GM23338 (cell line): ENCODE measurements at regions not wholly inside any gene's neighbourhood (a gene's known extent, or its start where the extent isn't known, plus 50 kb on each side); places are given as distances from the start of the nearest gene placed in this dataset.

ENCODE experiments used
- ATAC-seq: fragments of 200-7000 bp; cut with Tn5 transposase; 3 replicates; pipeline ENCODE4 v1.9.1; 2020
- DNase-seq: peaks from one replicate; pipeline ENCODE4 v3.0.0-alpha.2; 2015; ENCODE audit warnings: low spot score
- H2AFZ ChIP-seq: fragments of 200-600 bp; sonication (generic); 2 replicates; pipeline ENCODE4 v1.8.0; 2016; ENCODE audit warnings: antibody characterized with exemption, mild to moderate bottlenecking, moderate library complexity
- H3F3A ChIP-seq: fragments of 200-600 bp; sonication (generic); replicated peaks from 2 replicates; pipeline ENCODE4 v1.8.0; 2017; ENCODE audit warnings: antibody characterized with exemption, mixed run types, low read depth
- H3K27ac ChIP-seq: fragments of 200-600 bp; sonication (generic); 2 replicates; pipeline ENCODE4 v1.6.1; 2016; ENCODE audit warnings: low read depth
- H3K27me3 ChIP-seq: fragments of 200-600 bp; sonication (generic); 2 replicates; pipeline ENCODE4 v1.8.0; 2016; ENCODE audit warnings: mild to moderate bottlenecking, mixed run types, moderate library complexity; ENCODE audit not compliant: insufficient read depth
- H3K36me3 ChIP-seq: fragments of 200-600 bp; sonication (generic); 2 replicates; pipeline ENCODE4 v1.8.0; 2016; ENCODE audit warnings: mild to moderate bottlenecking; ENCODE audit not compliant: insufficient read depth
- H3K4me1 ChIP-seq: fragments of 200-600 bp; sonication (generic); 2 replicates; pipeline ENCODE4 v1.8.0; 2016; ENCODE audit warnings: mild to moderate bottlenecking, moderate library complexity; ENCODE audit not compliant: insufficient read depth
- H3K4me2 ChIP-seq: fragments of 200-600 bp; sonication (generic); 2 replicates; pipeline ENCODE4 v1.7.1; 2017; ENCODE audit warnings: mixed run types
- H3K4me3 ChIP-seq: fragments of 200-600 bp; sonication (generic); 2 replicates; pipeline ENCODE4 v1.6.1; 2016; ENCODE audit warnings: mixed run types
- H3K79me2 ChIP-seq: fragments of 200-600 bp; sonication (generic); replicated peaks from 2 replicates; pipeline ENCODE4 v1.8.0; 2017; ENCODE audit warnings: mild to moderate bottlenecking; ENCODE audit not compliant: insufficient read depth
- H3K9me2 ChIP-seq: fragments of 200-600 bp; sonication (generic); 2 replicates; pipeline ENCODE4 v1.8.0; 2017; ENCODE audit not compliant: insufficient read depth
- H4K20me1 ChIP-seq: fragments of 200-600 bp; sonication (generic); replicated peaks from 2 replicates; pipeline ENCODE4 v1.8.0; 2017; ENCODE audit warnings: mild to moderate bottlenecking; ENCODE audit not compliant: insufficient read depth
- H3K27ac Mint-ChIP-seq: 2 replicates; pipeline ENCODE4 v1.8.0; 2020; ENCODE audit warnings: inconsistent platforms, mild to moderate bottlenecking, moderate library complexity, mixed read lengths
- H3K27me3 Mint-ChIP-seq: 3 replicates; pipeline ENCODE4 v1.8.0; 2022; ENCODE audit warnings: low read depth, mild to moderate bottlenecking, moderate library complexity, mixed read lengths, inconsistent platforms; ENCODE audit not compliant: insufficient read depth, poor library complexity
- H3K36me3 Mint-ChIP-seq: 3 replicates; pipeline ENCODE4 v1.8.0; 2021; ENCODE audit warnings: low read depth, mild to moderate bottlenecking, inconsistent platforms, moderate library complexity, mixed read lengths
- H3K4me1 Mint-ChIP-seq: 3 replicates; pipeline ENCODE4 v1.8.0; 2020; ENCODE audit warnings: mild to moderate bottlenecking, inconsistent platforms, mixed read lengths
- H3K4me3 Mint-ChIP-seq: 3 replicates; pipeline ENCODE4 v1.8.0; 2021; ENCODE audit warnings: moderate library complexity, mild to moderate bottlenecking, inconsistent platforms, mixed read lengths
- H3K9me3 Mint-ChIP-seq: 3 replicates; pipeline ENCODE4 v1.8.0; 2020; ENCODE audit warnings: moderate library complexity, mild to moderate bottlenecking, inconsistent platforms, mixed read lengths
- CREB1 ChIP-seq: fragments of 250-450 bp; sonication (Bioruptor Pico); IDR thresholded peaks from 2 replicates; pipeline ENCODE4 v1.5.0; 2020; ENCODE audit warnings: low read depth, mild to moderate bottlenecking, moderate library complexity
- CTCF ChIP-seq, 2 experiments: fragments of 200-600 bp in 1 of 2; sonication (generic) in 1 of 2; conservative IDR thresholded peaks; 2 replicates each; pipeline versions ENCODE4 v1.5.1 to v1.6.1; 2016 to 2017; ENCODE audit warnings: antibody characterized with exemption in 2 of 2, low read depth in 2 of 2, mild to moderate bottlenecking in 2 of 2, moderate library complexity in 1 of 2
- EZH2 ChIP-seq: fragments of 200-600 bp; sonication (generic); IDR thresholded peaks from one replicate; pipeline ENCODE4 v1.8.0; 2017; ENCODE audit warnings: antibody characterized with exemption, mild to moderate bottlenecking, low read depth; ENCODE audit not compliant: unreplicated experiment
- EZH2phosphoT487 ChIP-seq: fragments of 200-600 bp; sonication (generic); IDR thresholded peaks from one replicate; pipeline ENCODE4 v1.8.1; 2018; ENCODE audit warnings: antibody characterized with exemption; ENCODE audit not compliant: unreplicated experiment
- JUNB ChIP-seq: IDR thresholded peaks from one replicate; pipeline ENCODE4 v1.6.1; 2016; ENCODE audit warnings: antibody characterized with exemption; ENCODE audit not compliant: unreplicated experiment
- NANOG ChIP-seq: IDR thresholded peaks from 2 replicates; pipeline ENCODE4 v1.6.1; 2016; ENCODE audit warnings: antibody characterized with exemption, borderline replicate concordance
- POLR2AphosphoS5 ChIP-seq: IDR thresholded peaks from 2 replicates; pipeline ENCODE4 v1.6.1; 2016; ENCODE audit warnings: antibody characterized with exemption, low read depth
- STAT1 ChIP-seq: IDR thresholded peaks from one replicate; pipeline ENCODE4 v1.6.1; 2016; ENCODE audit warnings: antibody characterized with exemption; ENCODE audit not compliant: unreplicated experiment
- ZNF114 ChIP-seq: fragments of 250-450 bp; sonication (Bioruptor Pico); IDR thresholded peaks from 2 replicates; pipeline ENCODE4 v1.5.0; 2020; ENCODE audit warnings: mild to moderate bottlenecking, moderate library complexity
- ZNF331 ChIP-seq: fragments of 250-450 bp; sonication (Bioruptor Pico); IDR thresholded peaks from 2 replicates; pipeline ENCODE4 v1.5.0; 2020; ENCODE audit warnings: low read depth, mild to moderate bottlenecking, moderate library complexity
- TF ChIP-seq, protein P1 (sequence below): fragments of 250-450 bp; sonication (Bioruptor Pico); IDR thresholded peaks from 2 replicates; pipeline ENCODE4 v1.5.0; 2020; ENCODE audit warnings: mild to moderate bottlenecking, moderate library complexity
- TF ChIP-seq, protein P2 (sequence below): IDR thresholded peaks from 2 replicates; pipeline ENCODE4 v1.6.1; 2016; ENCODE audit warnings: antibody characterized with exemption
- TF ChIP-seq, protein P3 (sequence below): IDR thresholded peaks from one replicate; pipeline ENCODE4 v1.6.1; 2018; ENCODE audit warnings: antibody characterized with exemption; ENCODE audit not compliant: unreplicated experiment

DNA sequence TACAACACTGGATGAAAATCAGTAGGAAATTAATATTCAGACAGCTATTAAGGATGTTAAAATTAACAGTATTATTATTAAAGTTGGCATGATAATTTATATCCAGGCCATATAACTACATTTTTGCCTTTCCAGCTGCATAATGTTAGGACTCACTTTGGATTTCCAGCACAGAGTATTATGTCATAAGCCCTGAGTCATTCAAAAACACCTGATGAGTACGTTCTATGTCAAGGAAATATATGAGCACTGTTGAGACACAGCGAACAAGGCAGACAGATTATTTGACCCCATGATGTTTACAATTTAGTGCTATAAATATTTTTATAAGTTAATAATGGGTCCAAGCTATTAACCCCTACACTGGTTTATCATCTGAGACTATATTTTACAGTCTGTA, 59.8 kb upstream of the RIT2 start:
- H3K36me3 ChIP-seq: 0 out of 2 replicates have a peak, but pooled peaks cover 3% of the 10 kb centered on the region
- H3K4me3 Mint-ChIP-seq: no peak overlapping the region
- H3K79me2 ChIP-seq: no peaks in the 10 kb centered on the region
- no peaks in the 10 kb centered on the region for H3K4me1 ChIP-seq
- H3K27me3 ChIP-seq: no peaks in the 10 kb centered on the region
- no peaks in the 10 kb centered on the region for H3K4me1 Mint-ChIP-seq
- H3K4me2 ChIP-seq: no peak overlapping the region
- H3K27me3 Mint-ChIP-seq: no peaks in the 10 kb centered on the region
- H3K4me3 ChIP-seq: no peak overlapping the region
- peaks cover 7% of the 10 kb centered on the region; the same call in 1 of the 3 replicates for H3K36me3 Mint-ChIP-seq
- H3K27ac Mint-ChIP-seq: no peak overlapping the region
- peaks cover 5% of the 10 kb centered on the region for H3K9me2 ChIP-seq
- ATAC-seq (no peak), DNase-seq (no peak)
- no peaks in the 10 kb centered on the region for H4K20me1 ChIP-seq
- H3K27ac ChIP-seq: no peak overlapping the region
- H2AFZ ChIP-seq: no peak overlapping the region
- TF ChIP-seq, protein P1, sequence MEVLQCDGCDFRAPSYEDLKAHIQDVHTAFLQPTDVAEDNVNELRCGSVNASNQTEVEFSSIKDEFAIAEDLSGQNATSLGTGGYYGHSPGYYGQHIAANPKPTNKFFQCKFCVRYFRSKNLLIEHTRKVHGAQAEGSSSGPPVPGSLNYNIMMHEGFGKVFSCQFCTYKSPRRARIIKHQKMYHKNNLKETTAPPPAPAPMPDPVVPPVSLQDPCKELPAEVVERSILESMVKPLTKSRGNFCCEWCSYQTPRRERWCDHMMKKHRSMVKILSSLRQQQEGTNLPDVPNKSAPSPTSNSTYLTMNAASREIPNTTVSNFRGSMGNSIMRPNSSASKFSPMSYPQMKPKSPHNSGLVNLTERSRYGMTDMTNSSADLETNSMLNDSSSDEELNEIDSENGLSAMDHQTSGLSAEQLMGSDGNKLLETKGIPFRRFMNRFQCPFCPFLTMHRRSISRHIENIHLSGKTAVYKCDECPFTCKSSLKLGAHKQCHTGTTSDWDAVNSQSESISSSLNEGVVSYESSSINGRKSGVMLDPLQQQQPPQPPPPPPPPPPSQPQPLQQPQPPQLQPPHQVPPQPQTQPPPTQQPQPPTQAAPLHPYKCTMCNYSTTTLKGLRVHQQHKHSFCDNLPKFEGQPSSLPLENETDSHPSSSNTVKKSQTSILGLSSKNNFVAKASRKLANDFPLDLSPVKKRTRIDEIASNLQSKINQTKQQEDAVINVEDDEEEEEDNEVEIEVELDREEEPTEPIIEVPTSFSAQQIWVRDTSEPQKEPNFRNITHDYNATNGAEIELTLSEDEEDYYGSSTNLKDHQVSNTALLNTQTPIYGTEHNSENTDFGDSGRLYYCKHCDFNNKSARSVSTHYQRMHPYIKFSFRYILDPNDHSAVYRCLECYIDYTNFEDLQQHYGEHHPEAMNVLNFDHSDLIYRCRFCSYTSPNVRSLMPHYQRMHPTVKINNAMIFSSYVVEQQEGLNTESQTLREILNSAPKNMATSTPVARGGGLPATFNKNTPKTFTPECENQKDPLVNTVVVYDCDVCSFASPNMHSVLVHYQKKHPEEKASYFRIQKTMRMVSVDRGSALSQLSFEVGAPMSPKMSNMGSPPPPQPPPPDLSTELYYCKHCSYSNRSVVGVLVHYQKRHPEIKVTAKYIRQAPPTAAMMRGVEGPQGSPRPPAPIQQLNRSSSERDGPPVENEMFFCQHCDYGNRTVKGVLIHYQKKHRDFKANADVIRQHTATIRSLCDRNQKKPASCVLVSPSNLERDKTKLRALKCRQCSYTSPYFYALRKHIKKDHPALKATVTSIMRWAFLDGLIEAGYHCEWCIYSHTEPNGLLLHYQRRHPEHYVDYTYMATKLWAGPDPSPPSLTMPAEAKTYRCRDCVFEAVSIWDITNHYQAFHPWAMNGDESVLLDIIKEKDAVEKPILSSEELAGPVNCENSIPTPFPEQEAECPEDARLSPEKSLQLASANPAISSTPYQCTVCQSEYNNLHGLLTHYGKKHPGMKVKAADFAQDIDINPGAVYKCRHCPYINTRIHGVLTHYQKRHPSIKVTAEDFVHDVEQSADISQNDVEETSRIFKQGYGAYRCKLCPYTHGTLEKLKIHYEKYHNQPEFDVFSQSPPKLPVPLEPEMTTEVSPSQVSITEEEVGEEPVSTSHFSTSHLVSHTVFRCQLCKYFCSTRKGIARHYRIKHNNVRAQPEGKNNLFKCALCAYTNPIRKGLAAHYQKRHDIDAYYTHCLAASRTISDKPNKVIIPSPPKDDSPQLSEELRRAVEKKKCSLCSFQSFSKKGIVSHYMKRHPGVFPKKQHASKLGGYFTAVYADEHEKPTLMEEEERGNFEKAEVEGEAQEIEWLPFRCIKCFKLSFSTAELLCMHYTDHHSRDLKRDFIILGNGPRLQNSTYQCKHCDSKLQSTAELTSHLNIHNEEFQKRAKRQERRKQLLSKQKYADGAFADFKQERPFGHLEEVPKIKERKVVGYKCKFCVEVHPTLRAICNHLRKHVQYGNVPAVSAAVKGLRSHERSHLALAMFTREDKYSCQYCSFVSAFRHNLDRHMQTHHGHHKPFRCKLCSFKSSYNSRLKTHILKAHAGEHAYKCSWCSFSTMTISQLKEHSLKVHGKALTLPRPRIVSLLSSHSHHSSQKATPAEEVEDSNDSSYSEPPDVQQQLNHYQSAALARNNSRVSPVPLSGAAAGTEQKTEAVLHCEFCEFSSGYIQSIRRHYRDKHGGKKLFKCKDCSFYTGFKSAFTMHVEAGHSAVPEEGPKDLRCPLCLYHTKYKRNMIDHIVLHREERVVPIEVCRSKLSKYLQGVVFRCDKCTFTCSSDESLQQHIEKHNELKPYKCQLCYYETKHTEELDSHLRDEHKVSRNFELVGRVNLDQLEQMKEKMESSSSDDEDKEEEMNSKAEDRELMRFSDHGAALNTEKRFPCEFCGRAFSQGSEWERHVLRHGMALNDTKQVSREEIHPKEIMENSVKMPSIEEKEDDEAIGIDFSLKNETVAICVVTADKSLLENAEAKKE (CRISPR knock-in tag): no peak
- TF ChIP-seq, protein P2, sequence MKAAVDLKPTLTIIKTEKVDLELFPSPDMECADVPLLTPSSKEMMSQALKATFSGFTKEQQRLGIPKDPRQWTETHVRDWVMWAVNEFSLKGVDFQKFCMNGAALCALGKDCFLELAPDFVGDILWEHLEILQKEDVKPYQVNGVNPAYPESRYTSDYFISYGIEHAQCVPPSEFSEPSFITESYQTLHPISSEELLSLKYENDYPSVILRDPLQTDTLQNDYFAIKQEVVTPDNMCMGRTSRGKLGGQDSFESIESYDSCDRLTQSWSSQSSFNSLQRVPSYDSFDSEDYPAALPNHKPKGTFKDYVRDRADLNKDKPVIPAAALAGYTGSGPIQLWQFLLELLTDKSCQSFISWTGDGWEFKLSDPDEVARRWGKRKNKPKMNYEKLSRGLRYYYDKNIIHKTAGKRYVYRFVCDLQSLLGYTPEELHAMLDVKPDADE: no peak
- TF ChIP-seq ZNF331 (CRISPR knock-in tag) (no peak), JUNB (no peak), NANOG (no peak), STAT1 (no peak), POLR2AphosphoS5 (no peak), ZNF114 (CRISPR knock-in tag) (no peak), CTCF (conservative IDR thresholded peaks at IDR 0.05; ENCODE audit: low read depth in 2 of 2) (no peak), EZH2phosphoT487 (no peak), CREB1 (CRISPR knock-in tag) (no peak), EZH2 (no peak)
- TF ChIP-seq, protein P3, sequence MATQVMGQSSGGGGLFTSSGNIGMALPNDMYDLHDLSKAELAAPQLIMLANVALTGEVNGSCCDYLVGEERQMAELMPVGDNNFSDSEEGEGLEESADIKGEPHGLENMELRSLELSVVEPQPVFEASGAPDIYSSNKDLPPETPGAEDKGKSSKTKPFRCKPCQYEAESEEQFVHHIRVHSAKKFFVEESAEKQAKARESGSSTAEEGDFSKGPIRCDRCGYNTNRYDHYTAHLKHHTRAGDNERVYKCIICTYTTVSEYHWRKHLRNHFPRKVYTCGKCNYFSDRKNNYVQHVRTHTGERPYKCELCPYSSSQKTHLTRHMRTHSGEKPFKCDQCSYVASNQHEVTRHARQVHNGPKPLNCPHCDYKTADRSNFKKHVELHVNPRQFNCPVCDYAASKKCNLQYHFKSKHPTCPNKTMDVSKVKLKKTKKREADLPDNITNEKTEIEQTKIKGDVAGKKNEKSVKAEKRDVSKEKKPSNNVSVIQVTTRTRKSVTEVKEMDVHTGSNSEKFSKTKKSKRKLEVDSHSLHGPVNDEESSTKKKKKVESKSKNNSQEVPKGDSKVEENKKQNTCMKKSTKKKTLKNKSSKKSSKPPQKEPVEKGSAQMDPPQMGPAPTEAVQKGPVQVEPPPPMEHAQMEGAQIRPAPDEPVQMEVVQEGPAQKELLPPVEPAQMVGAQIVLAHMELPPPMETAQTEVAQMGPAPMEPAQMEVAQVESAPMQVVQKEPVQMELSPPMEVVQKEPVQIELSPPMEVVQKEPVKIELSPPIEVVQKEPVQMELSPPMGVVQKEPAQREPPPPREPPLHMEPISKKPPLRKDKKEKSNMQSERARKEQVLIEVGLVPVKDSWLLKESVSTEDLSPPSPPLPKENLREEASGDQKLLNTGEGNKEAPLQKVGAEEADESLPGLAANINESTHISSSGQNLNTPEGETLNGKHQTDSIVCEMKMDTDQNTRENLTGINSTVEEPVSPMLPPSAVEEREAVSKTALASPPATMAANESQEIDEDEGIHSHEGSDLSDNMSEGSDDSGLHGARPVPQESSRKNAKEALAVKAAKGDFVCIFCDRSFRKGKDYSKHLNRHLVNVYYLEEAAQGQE: no peak
- no peaks in the 10 kb centered on the region for H3F3A ChIP-seq
- H3K9me3 Mint-ChIP-seq: peaks cover 3% of the 10 kb centered on the region
